ENCODE measurements at regions not wholly inside any gene's neighbourhood (a gene's known extent, or its start where the extent isn't known, plus 50 kb on each side); places are given as distances from the start of the nearest gene placed in this dataset.
"Not testable (repeated sequence)": the region's sequence is repeated elsewhere in the genome, so short reads cannot be mapped to it uniquely, and the experiment has no call there.

GRCh38 chr22:49011769-49012648, 815.7 kb downstream of the BRD1 start:
- no peak for DNase-seq

DNA sequence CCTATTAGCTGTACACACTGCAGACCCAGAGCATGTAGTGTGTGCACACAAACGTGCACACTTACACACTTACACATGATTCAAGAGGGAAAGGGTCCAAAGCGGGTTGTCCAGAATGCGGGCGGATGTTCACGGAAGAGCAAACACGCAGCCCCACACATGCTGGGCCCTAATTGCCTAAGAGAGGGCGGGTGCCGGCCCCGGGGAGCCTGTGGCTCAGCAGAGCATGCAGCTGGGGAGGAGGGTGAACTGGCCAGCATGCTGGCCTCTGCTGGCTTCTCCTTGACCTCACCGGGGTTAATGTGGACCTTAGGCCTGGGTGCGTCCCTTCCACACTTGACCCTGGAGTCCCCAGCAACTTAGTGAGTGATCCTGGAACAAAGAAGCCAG, 816.3 kb downstream of the BRD1 start:
- no peak for DNase-seq

DNA sequence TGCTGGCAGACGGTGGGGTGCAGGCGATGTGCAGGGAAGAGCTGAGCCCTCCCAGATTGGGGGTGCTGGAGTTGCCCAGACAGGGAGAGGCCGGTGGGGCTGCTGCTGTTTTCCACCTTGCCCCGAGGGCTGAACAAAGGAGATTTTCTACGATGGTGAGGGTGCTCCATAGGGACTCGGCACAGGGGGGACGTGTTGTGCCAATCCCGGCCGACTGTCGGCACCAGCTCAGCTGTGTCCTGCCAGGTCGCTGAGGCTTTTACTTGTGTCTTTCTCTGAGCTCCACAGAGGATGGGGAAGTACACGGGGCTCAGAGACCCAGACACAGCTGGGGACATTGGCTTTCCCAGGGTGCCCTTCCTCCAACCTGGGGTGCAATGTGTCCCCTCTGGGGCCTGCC, 816.8 kb downstream of the BRD1 start:
- no peak for DNase-seq

- DNase-seq = no peak
Measured at GRCh38 chr22:49010070-49010863, 817.4 kb downstream of the BRD1 start.

GRCh38 chr22:49009359-49010063, 818.2 kb downstream of the BRD1 start:
- DNase-seq = no peak

DNA sequence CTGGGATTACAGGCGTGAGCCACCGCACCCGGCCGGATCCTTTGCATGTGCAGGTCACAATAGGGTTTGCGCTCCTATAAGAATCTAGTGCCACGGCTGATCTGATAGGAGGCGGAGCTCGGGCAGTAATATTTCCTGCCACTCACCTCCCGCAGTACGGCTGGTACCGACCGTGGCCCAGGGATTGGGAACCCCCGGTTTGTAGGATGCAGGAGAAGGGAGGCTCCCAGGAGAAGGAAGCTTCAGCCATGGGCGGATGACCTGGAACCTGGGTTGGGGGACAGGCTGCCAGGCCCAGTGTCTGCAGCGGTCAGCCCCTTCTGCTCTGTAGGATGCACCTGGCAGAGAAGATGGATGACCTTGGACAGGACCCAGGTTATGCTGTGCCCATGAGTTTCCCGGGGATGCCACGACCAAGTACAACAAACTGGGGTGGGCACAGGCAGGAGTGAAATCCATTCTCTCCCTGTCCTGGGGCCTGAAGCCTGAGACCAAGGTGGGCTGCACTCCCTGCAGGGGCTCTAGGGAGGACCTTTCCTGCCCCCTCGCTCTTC, 818.9 kb downstream of the BRD1 start:
- no peak for DNase-seq

GRCh38 chr22:49007013-49007653, 820.5 kb downstream of the BRD1 start:
- no peak for DNase-seq

GRCh38 chr22:49006207-49007012, 821.3 kb downstream of the BRD1 start:
- DNase-seq = no peak

GRCh38 chr22:49005557-49005956, 822.1 kb downstream of the BRD1 start:
- DNase-seq = no peak

GRCh38 chr22:49004484-49005399, 822.9 kb downstream of the BRD1 start:
- no peak for DNase-seq

DNA sequence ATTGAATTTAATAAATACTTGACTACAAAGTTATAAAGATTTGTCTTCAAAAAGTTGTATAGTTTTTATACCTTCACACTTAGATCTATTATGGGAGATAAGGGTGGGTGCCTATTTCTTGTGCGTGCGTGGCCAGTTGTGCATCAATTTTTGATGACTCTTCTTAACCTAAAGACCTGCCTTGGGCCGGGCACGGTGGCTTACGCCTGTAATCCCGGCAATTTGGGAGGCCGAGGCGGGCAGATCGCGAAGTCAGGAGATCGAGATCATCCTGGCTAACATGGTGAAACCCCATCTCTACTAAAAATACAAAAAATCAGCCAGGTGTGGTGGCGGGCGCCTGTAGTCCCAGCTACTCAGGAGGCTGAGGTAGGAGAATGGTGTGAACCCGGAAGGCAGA, 830.1 kb downstream of the BRD1 start:
- not testable (repeated sequence) for DNase-seq

- no peak for DNase-seq
Measured at GRCh38 chr22:48993655-48994054, 834.0 kb downstream of the BRD1 start.

GRCh38 chr22:48984639-48985038, 843.0 kb downstream of the BRD1 start:
- DNase-seq = no peak

- no peak for DNase-seq
Measured at GRCh38 chr22:48982321-48982905, 845.3 kb downstream of the BRD1 start.

GRCh38 chr22:48981371-48982061, 846.2 kb downstream of the BRD1 start:
- DNase-seq = no peak

DNA sequence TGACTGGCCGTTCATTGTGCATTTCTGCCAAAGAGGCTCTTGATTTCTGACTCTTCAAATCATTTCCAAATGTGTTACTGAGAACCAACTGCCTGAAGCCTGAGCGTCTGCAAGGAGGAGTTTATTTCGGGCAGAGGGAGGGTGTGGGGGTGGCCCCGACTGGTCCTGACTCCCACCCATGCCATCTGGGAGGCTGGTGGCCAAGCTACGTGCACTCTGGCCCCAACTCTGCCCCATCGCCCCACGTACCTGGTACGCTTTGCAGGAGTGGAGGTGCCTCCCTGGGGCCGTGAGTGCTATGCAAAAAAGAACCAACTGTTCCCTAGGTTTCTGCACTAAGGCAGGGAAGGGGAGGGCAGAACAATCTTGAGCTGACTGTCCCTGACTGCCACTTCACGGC, 846.8 kb downstream of the BRD1 start:
- no peak for DNase-seq

GRCh38 chr22:48980409-48980808, 847.3 kb downstream of the BRD1 start:
- DNase-seq = no peak

- DNase-seq = no peak
Measured at GRCh38 chr22:48979482-48979881, 848.2 kb downstream of the BRD1 start.

All from activated effector memory CD4-positive, alpha-beta T cell treated with Interleukin-2 at 50 U/mL for 16 hours (primary cell).